Body of pancreas (tissue), 4 donors: ENCODE measurements at regions not wholly inside any gene's neighbourhood (a gene's known extent, or its start where the extent isn't known, plus 50 kb on each side); places are given as distances from the start of the nearest gene placed in this dataset.

Experiments used
- CTCF ChIP-seq, 7 experiments: fragments of 450-650 bp in 4 of 7; fragments of 200-600 bp in 3 of 7; sonication (generic) in 3 of 7; IDR thresholded peaks; one replicate each; pipeline ENCODE4 v1.5.1; 2016 to 2019; ENCODE audit warnings: antibody characterized with exemption in 7 of 7
- POLR2A ChIP-seq, 3 donors: fragments of 450-650 bp; IDR thresholded peaks; one replicate each; pipeline ENCODE4 v1.6.1; 2016; ENCODE audit warnings: antibody characterized with exemption in 3 of 3, mild to moderate bottlenecking in 2 of 3

GRCh38 chr11:81241672-81242275, 1491.9 kb downstream of the FAM181B start:
- TF ChIP-seq CTCF (IDR thresholded peaks at IDR 0.05): no peak
- no peak for TF ChIP-seq POLR2A (IDR thresholded peaks at IDR 0.05)
